ENCODE measurements at regions not wholly inside any gene's neighbourhood (a gene's known extent, or its start where the extent isn't known, plus 50 kb on each side); places are given as distances from the start of the nearest gene placed in this dataset.

GRCh38 chr5:110817459-110817858 lies 78.7 kb downstream of the SLC25A46 start:
- no peak for TF ChIP-seq POLR2A (IDR thresholded peaks at IDR 0.05)
- no peak for TF ChIP-seq CTCF (IDR thresholded peaks at IDR 0.05)
- TF ChIP-seq EP300 (IDR thresholded peaks at IDR 0.05), result no peak

All from tibial nerve (tissue), 4 donors.